Ovary (tissue), 3 donors: ENCODE measurements at regions not wholly inside any gene's neighbourhood (a gene's known extent, or its start where the extent isn't known, plus 50 kb on each side); places are given as distances from the start of the nearest gene placed in this dataset.

Experiments
- CTCF ChIP-seq, 3 donors: fragments of 450-650 bp in 2 of 3; fragments of 200-600 bp in 1 of 3; IDR thresholded peaks; one replicate each; pipeline versions ENCODE4 v1.5.1 to v1.8.0; 2016 to 2022; ENCODE audit warnings: antibody characterized with exemption in 3 of 3, mild to moderate bottlenecking in 1 of 3
- EP300 ChIP-seq: sonication (generic); formaldehyde crosslinking; IDR thresholded peaks from one replicate; pipeline ENCODE4 v1.6.1; 2017; ENCODE audit warnings: antibody characterized with exemption
- POLR2A ChIP-seq: fragments of 450-650 bp; IDR thresholded peaks from one replicate; pipeline ENCODE4 v1.6.1; 2017; ENCODE audit warnings: antibody characterized with exemption, mild to moderate bottlenecking, moderate library complexity
- donor health status: DM: no; HTN: no; CAD: no.

- TF ChIP-seq POLR2A (no peak), CTCF (IDR thresholded peaks at IDR 0.05) (no peak), EP300 (no peak)
Observed at GRCh38 chr5:5979761-5980537, 398.4 kb downstream of the MED10 start.
